H9 (cell line): ENCODE measurements at regions not wholly inside any gene's neighbourhood (a gene's known extent, or its start where the extent isn't known, plus 50 kb on each side); places are given as distances from the start of the nearest gene placed in this dataset.

Source experiments
- DNase-seq: peaks from one replicate; pipeline ENCODE4 v3.0.0-alpha.2; 2017
- H2AFZ ChIP-seq: one replicate; pipeline ENCODE4 v1.6.1; 2013; ENCODE audit warnings: mild to moderate bottlenecking, low read length, control low read depth, moderate library complexity
- H2AK5ac ChIP-seq: 2 replicates; pipeline ENCODE4 v1.6.1; 2013; ENCODE audit warnings: low read length, control low read depth, mixed read lengths; ENCODE audit not compliant: insufficient read length
- H2BK120ac ChIP-seq: one replicate; pipeline ENCODE4 v1.6.1; 2013; ENCODE audit warnings: low read depth, mild to moderate bottlenecking, low read length, control low read depth, inconsistent platforms; ENCODE audit not compliant: poor library complexity, severe bottlenecking
- H2BK12ac ChIP-seq: 2 replicates; pipeline ENCODE4 v1.6.1; 2013; ENCODE audit warnings: low read length, control low read depth, mixed read lengths, low read depth; ENCODE audit not compliant: insufficient read length
- H2BK15ac ChIP-seq: 2 replicates; pipeline ENCODE4 v1.6.1; 2013; ENCODE audit warnings: low read depth, low read length, control low read depth
- H2BK20ac ChIP-seq: one replicate; pipeline ENCODE4 v1.6.1; 2013; ENCODE audit warnings: low read depth, mild to moderate bottlenecking, low read length, control low read depth, inconsistent platforms; ENCODE audit not compliant: poor library complexity, severe bottlenecking
- H2BK5ac ChIP-seq: 2 replicates; pipeline ENCODE4 v1.6.1; 2013; ENCODE audit warnings: low read length, control low read depth, mixed read lengths; ENCODE audit not compliant: insufficient read length
- H3K14ac ChIP-seq: 2 replicates; pipeline ENCODE4 v1.6.1; 2013; ENCODE audit warnings: low read length, control low read depth; ENCODE audit not compliant: insufficient read depth
- H3K18ac ChIP-seq: 2 replicates; pipeline ENCODE4 v1.6.1; 2013; ENCODE audit warnings: low read depth, mild to moderate bottlenecking, mixed read lengths, low read length, control low read depth; ENCODE audit not compliant: insufficient read length
- H3K23ac ChIP-seq: 2 replicates; pipeline ENCODE4 v1.6.1; 2013; ENCODE audit warnings: low read length, control low read depth, mixed read lengths, low read depth; ENCODE audit not compliant: insufficient read length
- H3K23me2 ChIP-seq: 2 replicates; pipeline ENCODE4 v1.6.1; 2013; ENCODE audit warnings: low read depth, mild to moderate bottlenecking, mixed read lengths, low read length, control low read depth; ENCODE audit not compliant: insufficient read length, poor library complexity, severe bottlenecking
- H3K27ac ChIP-seq: 2 replicates; pipeline ENCODE4 v1.5.1; 2013; ENCODE audit warnings: low read length, control low read depth, mixed read lengths, low read depth; ENCODE audit not compliant: insufficient read length
- H3K27me3 ChIP-seq: 2 replicates; pipeline ENCODE4 v1.6.1; 2013; ENCODE audit warnings: low read length, control low read depth, inconsistent platforms; ENCODE audit not compliant: insufficient read depth
- H3K4ac ChIP-seq: 2 replicates; pipeline ENCODE4 v1.6.1; 2013; ENCODE audit warnings: low read depth, mild to moderate bottlenecking, control low read depth, inconsistent platforms, low read length, moderate library complexity
- H3K4me1 ChIP-seq: 2 replicates; pipeline ENCODE4 v1.6.1; 2013; ENCODE audit warnings: low read length, control low read depth, inconsistent platforms; ENCODE audit not compliant: insufficient read depth
- H3K4me2 ChIP-seq: 2 replicates; pipeline ENCODE4 v1.6.1; 2013; ENCODE audit warnings: low read length, control low read depth, mixed read lengths; ENCODE audit not compliant: insufficient read length, insufficient read depth
- H3K56ac ChIP-seq: 2 replicates; pipeline ENCODE4 v1.6.1; 2013; ENCODE audit warnings: low read depth, mild to moderate bottlenecking, mixed read lengths, low read length, control low read depth; ENCODE audit not compliant: insufficient read length
- H3K79me1 ChIP-seq: 2 replicates; pipeline ENCODE4 v1.6.1; 2013; ENCODE audit warnings: low read depth, mild to moderate bottlenecking, moderate library complexity, low read length, control low read depth, inconsistent platforms; ENCODE audit not compliant: insufficient read depth, poor library complexity, severe bottlenecking
- H3K79me2 ChIP-seq: 2 replicates; pipeline ENCODE4 v1.6.1; 2013; ENCODE audit warnings: low read length, control low read depth, inconsistent platforms; ENCODE audit not compliant: insufficient read depth
- H3K9ac ChIP-seq: 2 replicates; pipeline ENCODE4 v1.6.1; 2013; ENCODE audit warnings: low read length, control low read depth, mixed read lengths; ENCODE audit not compliant: insufficient read length; ENCODE audit errors: extremely low read depth
- H3K9me3 ChIP-seq: one replicate; pipeline ENCODE4 v1.6.1; 2013; ENCODE audit warnings: low read depth, low read length, inconsistent platforms; ENCODE audit not compliant: control insufficient read depth
- H3T11ph ChIP-seq: one replicate; pipeline ENCODE4 v1.6.1; 2013; ENCODE audit warnings: mild to moderate bottlenecking, low read length, control low read depth, inconsistent platforms
- H4K20me1 ChIP-seq: one replicate; pipeline ENCODE4 v1.6.1; 2013; ENCODE audit not compliant: control insufficient read depth, insufficient read length, insufficient read depth
- H4K5ac ChIP-seq: 2 replicates; pipeline ENCODE4 v1.6.1; 2013; ENCODE audit warnings: low read depth, mild to moderate bottlenecking, mixed read lengths, low read length, control low read depth; ENCODE audit not compliant: insufficient read length
- H4K8ac ChIP-seq: replicated peaks from 2 replicates; pipeline ENCODE4 v1.6.1; 2013; ENCODE audit warnings: low read length, control low read depth, mixed read lengths, low read depth; ENCODE audit not compliant: insufficient read length
- H4K91ac ChIP-seq: 2 replicates; pipeline ENCODE4 v1.6.1; 2013; ENCODE audit warnings: low read depth, mild to moderate bottlenecking, moderate library complexity, mixed read lengths, low read length, control low read depth; ENCODE audit not compliant: insufficient read length
- H3K27ac Mint-ChIP-seq, 3 experiments: 2 replicates in 2 of 3; 3 replicates in 1 of 3; pipeline ENCODE4 v1.8.0; 2020 to 2021; ENCODE audit warnings: mixed read lengths in 3 of 3, mild to moderate bottlenecking in 1 of 3, moderate library complexity in 1 of 3
- H3K27me3 Mint-ChIP-seq: 2 replicates; pipeline ENCODE4 v1.8.0; 2021; ENCODE audit warnings: low read depth, mild to moderate bottlenecking, moderate library complexity, mixed read lengths
- H3K36me3 Mint-ChIP-seq, 3 experiments: 2 replicates in 2 of 3; 3 replicates in 1 of 3; pipeline ENCODE4 v1.8.0; 2020 to 2021; ENCODE audit warnings: low read depth in 3 of 3, mixed read lengths in 3 of 3; ENCODE audit not compliant: insufficient read depth in 1 of 3
- H3K4me1 Mint-ChIP-seq, 2 experiments: 2 replicates each; pipeline ENCODE4 v1.8.0; 2020; ENCODE audit warnings: mixed read lengths in 2 of 2
- H3K4me3 Mint-ChIP-seq, 2 experiments: 2 replicates in 1 of 2; 3 replicates in 1 of 2; pipeline ENCODE4 v1.8.0; 2020 to 2021; ENCODE audit warnings: mild to moderate bottlenecking in 2 of 2, mixed read lengths in 2 of 2, moderate library complexity in 1 of 2
- H3K9me3 Mint-ChIP-seq, 2 experiments: 2 replicates in 1 of 2; 3 replicates in 1 of 2; pipeline ENCODE4 v1.8.0; 2020; ENCODE audit warnings: mild to moderate bottlenecking in 2 of 2, mixed read lengths in 2 of 2, moderate library complexity in 1 of 2
- CTCF ChIP-seq: fragments of 200-600 bp; sonication (generic); conservative IDR thresholded peaks from 3 replicates; pipeline ENCODE4 v1.8.0; 2021; ENCODE audit warnings: antibody characterized with exemption, mild to moderate bottlenecking
- WGBS: extraction: QIAGEN DNeasy Blood & Tissue Kit; methylation state at CpG from one replicate; pipeline ENCODE4 v1.1.7; 2013; ENCODE audit warnings: missing lambda C conversion rate, low lambda C conversion rate, mixed read lengths; ENCODE audit not compliant: insufficient read length; ENCODE audit errors: extremely low coverage; 5-methylcytosine and 5-hydroxymethylcytosine counted together

GRCh38 chr3:6262010-6262409 lies 598.9 kb upstream of the GRM7 start:
- no peak overlapping the region for H3K27ac ChIP-seq
- no peaks in the 10 kb centered on the region for H3K9me3 ChIP-seq
- H3K27me3 ChIP-seq = no peaks in the 10 kb centered on the region
- no peaks in the 10 kb centered on the region for H4K20me1 ChIP-seq
- H2BK120ac ChIP-seq = no peak overlapping the region
- no peak overlapping the region for H3K23ac ChIP-seq
- H2BK5ac ChIP-seq = no peak overlapping the region
- H2AK5ac ChIP-seq = no peak overlapping the region
- no peak overlapping the region for H3K4me3 Mint-ChIP-seq
- H3K14ac ChIP-seq = no peak overlapping the region
- no peaks in the 10 kb centered on the region for H3K79me1 ChIP-seq
- H4K8ac ChIP-seq = no peak overlapping the region
- H3K36me3 Mint-ChIP-seq = no peaks in the 10 kb centered on the region; a peak in 1 of 7 replicates
- H3K27ac Mint-ChIP-seq = no peak overlapping the region; a peak in 1 of 7 replicates
- H3K4me1 Mint-ChIP-seq = peaks cover 0 to 6% of the 10 kb centered on the region in 2 experiments; a peak in 1 of 4 replicates
- no peaks in the 10 kb centered on the region for H3K4me1 ChIP-seq
- TF ChIP-seq CTCF = no peak
- no peaks in the 10 kb centered on the region for H3K27me3 Mint-ChIP-seq
- H2AFZ ChIP-seq = no peak overlapping the region
- H3K18ac ChIP-seq = no peak overlapping the region
- WGBS = no CpG with 5 or more reads among the region's 2 CpGs
- no peak overlapping the region for H3K56ac ChIP-seq
- no peaks in the 10 kb centered on the region; a peak in 1 of 5 replicates for H3K9me3 Mint-ChIP-seq
- H2BK12ac ChIP-seq = no peak overlapping the region
- H2BK20ac ChIP-seq = no peak overlapping the region
- no peak overlapping the region for H3K4ac ChIP-seq
- H2BK15ac ChIP-seq = no peak overlapping the region
- H3K79me2 ChIP-seq = no peaks in the 10 kb centered on the region
- no peak for DNase-seq
- H4K5ac ChIP-seq = no peak overlapping the region
- no peak overlapping the region for H3T11ph ChIP-seq
- H3K4me2 ChIP-seq = no peak overlapping the region
- H3K23me2 ChIP-seq = no peaks in the 10 kb centered on the region
- no peak overlapping the region for H4K91ac ChIP-seq
- no peak overlapping the region for H3K9ac ChIP-seq
